PC-3 (cell line): ENCODE measurements at regions not wholly inside any gene's neighbourhood (a gene's known extent, or its start where the extent isn't known, plus 50 kb on each side); places are given as distances from the start of the nearest gene placed in this dataset.

Experiments used
- ATAC-seq: fragments of 200-7000 bp; cut with Tn5 transposase; 2 replicates; pipeline ENCODE4 v1.9.1; 2020; ENCODE audit warnings: mild to moderate bottlenecking, moderate library complexity
- BruUV-seq: library from RNA; stranded (reverse); fragments of 400-500 nt; replicated peaks from 2 replicates; lab custom pipeline; 2021; lab: Mats Ljungman, UMichigan
- CTCF ChIA-PET: fragments of 300-600 bp; sonication (Branson Sonifier 250); formaldehyde crosslinking; loops from one replicate; lab custom pipeline; 2022; ENCODE audit warnings: antibody characterized with exemption; lab: Charles Lee
- POLR2A ChIA-PET: fragments of 300-600 bp; sonication (Branson Sonifier 250); formaldehyde crosslinking; loops from one replicate; lab custom pipeline; 2022; ENCODE audit warnings: antibody characterized with exemption; ENCODE audit not compliant: unreplicated experiment; lab: Charles Lee
- DNase-seq: peaks from one replicate; pipeline ENCODE4 v3.0.0-alpha.2; 2015
- H2AFZ ChIP-seq: fragments of 300-600 bp; sonication (generic); 2 replicates; pipeline ENCODE4 v1.6.0; 2016; ENCODE audit warnings: antibody characterized with exemption, low read length
- H3F3A ChIP-seq: fragments of 300-600 bp; sonication (generic); one replicate; pipeline ENCODE4 v1.6.0; 2017; ENCODE audit warnings: antibody characterized with exemption, low read length, control low read depth, mild to moderate bottlenecking; ENCODE audit not compliant: unreplicated experiment
- H3K27ac ChIP-seq: fragments of 300-600 bp; sonication (generic); 2 replicates; pipeline ENCODE4 v1.5.1; 2016; ENCODE audit warnings: mild to moderate bottlenecking, low read length
- H3K27me3 ChIP-seq: fragments of 300-600 bp; sonication (generic); 2 replicates; pipeline ENCODE4 v1.6.1; 2016; ENCODE audit warnings: low read length, mixed read lengths
- H3K36me3 ChIP-seq: fragments of 300-600 bp; sonication (generic); 2 replicates; pipeline ENCODE4 v1.6.1; 2016; ENCODE audit warnings: low read depth, mixed run types, low read length, mixed read lengths
- H3K4me1 ChIP-seq: fragments of 300-600 bp; sonication (generic); 2 replicates; pipeline ENCODE4 v1.5.1; 2016; ENCODE audit warnings: low read length; ENCODE audit not compliant: insufficient read depth
- H3K4me2 ChIP-seq: fragments of 300-600 bp; sonication (generic); 2 replicates; pipeline ENCODE4 v1.6.0; 2016; ENCODE audit warnings: low read length
- H3K4me3 ChIP-seq: fragments of 300-600 bp; sonication (generic); 2 replicates; pipeline ENCODE4 v1.5.1; 2016; ENCODE audit warnings: mild to moderate bottlenecking, low read length, mixed read lengths
- H3K79me2 ChIP-seq: fragments of 300-600 bp; sonication (generic); 2 replicates; pipeline ENCODE4 v1.6.1; 2017; ENCODE audit warnings: low read length, mixed read lengths
- H3K9ac ChIP-seq: fragments of 300-600 bp; sonication (generic); 2 replicates; pipeline ENCODE4 v1.6.0; 2016; ENCODE audit warnings: mild to moderate bottlenecking, low read length
- H3K9me2 ChIP-seq: fragments of 300-600 bp; sonication (generic); replicated peaks from 2 replicates; pipeline ENCODE4 v1.6.1; 2016; ENCODE audit warnings: mixed run types, low read length, mixed read lengths
- H3K9me3 ChIP-seq: fragments of 300-600 bp; sonication (generic); 2 replicates; pipeline ENCODE4 v1.6.1; 2016; ENCODE audit warnings: low read length, mixed read lengths
- H4K20me1 ChIP-seq: fragments of 300-600 bp; sonication (generic); 2 replicates; pipeline ENCODE4 v1.6.1; 2016; ENCODE audit warnings: low read length, mixed read lengths
- EZH2 ChIP-seq: fragments of 300-600 bp; sonication (generic); IDR thresholded peaks from one replicate; pipeline ENCODE4 v1.6.1; 2017; ENCODE audit warnings: antibody characterized with exemption, mild to moderate bottlenecking, low read length; ENCODE audit not compliant: unreplicated experiment
- EZH2phosphoT487 ChIP-seq: fragments of 300-600 bp; sonication (generic); IDR thresholded peaks from 2 replicates; pipeline ENCODE4 v1.6.1; 2018; ENCODE audit warnings: mild to moderate bottlenecking, antibody characterized with exemption, low read length, borderline replicate concordance
- intact Hi-C: fragments of 100-400 bp; cut with micrococcal nuclease; formaldehyde crosslinking; loops from 2 replicates; pipeline ENCODE4 v1.9.0; 2023
- TF ChIP-seq, protein P1 (sequence below): fragments of 300-600 bp; sonication (generic); conservative IDR thresholded peaks from 2 replicates; pipeline ENCODE4 v1.5.1; 2017; ENCODE audit warnings: antibody characterized with exemption, low read depth, mild to moderate bottlenecking, low read length

DNA sequence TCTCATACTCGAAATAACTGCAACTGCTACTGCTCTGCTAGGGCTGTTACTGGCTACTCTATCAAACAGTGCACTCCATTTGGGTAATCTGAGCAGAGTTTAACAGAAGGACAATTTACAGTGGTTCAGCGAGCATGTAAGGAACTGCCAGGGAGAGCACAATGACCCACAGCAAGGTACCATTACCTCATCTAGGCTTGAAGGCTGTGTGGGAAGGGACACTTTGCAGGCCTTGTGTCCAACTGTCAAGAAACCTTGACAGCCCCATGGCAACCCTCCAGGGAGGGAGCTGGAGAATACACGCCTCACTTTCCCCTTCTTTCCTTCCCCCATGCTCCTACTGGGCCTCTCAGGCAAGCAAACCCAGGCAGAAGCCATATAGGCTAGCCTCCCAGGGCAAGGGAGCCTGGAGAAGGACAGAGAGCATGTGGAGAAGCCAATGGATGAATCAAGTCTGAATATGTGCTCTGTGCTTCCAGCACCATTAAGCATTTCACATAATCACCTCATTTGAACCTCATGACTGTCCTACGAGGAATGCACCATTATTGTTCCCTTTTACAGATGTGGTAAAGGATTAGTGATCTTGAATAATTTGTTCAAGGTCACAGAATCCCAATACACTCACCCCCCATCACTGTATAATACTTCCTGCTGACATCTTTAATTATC lies 49.9 kb upstream of the JAK2 start:
- no peaks in the 10 kb centered on the region for H3K9me3 ChIP-seq
- intact Hi-C loops, result no loop called here
- TF ChIP-seq EZH2phosphoT487, result no peak
- TF ChIP-seq, protein P1, sequence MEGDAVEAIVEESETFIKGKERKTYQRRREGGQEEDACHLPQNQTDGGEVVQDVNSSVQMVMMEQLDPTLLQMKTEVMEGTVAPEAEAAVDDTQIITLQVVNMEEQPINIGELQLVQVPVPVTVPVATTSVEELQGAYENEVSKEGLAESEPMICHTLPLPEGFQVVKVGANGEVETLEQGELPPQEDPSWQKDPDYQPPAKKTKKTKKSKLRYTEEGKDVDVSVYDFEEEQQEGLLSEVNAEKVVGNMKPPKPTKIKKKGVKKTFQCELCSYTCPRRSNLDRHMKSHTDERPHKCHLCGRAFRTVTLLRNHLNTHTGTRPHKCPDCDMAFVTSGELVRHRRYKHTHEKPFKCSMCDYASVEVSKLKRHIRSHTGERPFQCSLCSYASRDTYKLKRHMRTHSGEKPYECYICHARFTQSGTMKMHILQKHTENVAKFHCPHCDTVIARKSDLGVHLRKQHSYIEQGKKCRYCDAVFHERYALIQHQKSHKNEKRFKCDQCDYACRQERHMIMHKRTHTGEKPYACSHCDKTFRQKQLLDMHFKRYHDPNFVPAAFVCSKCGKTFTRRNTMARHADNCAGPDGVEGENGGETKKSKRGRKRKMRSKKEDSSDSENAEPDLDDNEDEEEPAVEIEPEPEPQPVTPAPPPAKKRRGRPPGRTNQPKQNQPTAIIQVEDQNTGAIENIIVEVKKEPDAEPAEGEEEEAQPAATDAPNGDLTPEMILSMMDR, result no peak
- TF ChIP-seq EZH2, result no peak
- H3K79me2 ChIP-seq, result no peaks in the 10 kb centered on the region
- BruUV-seq, result no TSS peak
- no peaks in the 10 kb centered on the region for H3K27me3 ChIP-seq
- H3K4me3 ChIP-seq, result no peak overlapping the region
- H3F3A ChIP-seq, result no peaks in the 10 kb centered on the region
- DNase-seq (no peak), ATAC-seq (no peak)
- H4K20me1 ChIP-seq, result no peaks in the 10 kb centered on the region
- H3K9me2 ChIP-seq, result no peaks in the 10 kb centered on the region
- ChIA-PET CTCF (no interaction called here), POLR2A (no interaction called here)
- no peaks in the 10 kb centered on the region for H3K36me3 ChIP-seq
- H2AFZ ChIP-seq, result no peak overlapping the region
- H3K4me2 ChIP-seq, result no peak overlapping the region
- no peak overlapping the region for H3K27ac ChIP-seq
- H3K4me1 ChIP-seq, result peaks cover 36% of the 10 kb centered on the region
- H3K9ac ChIP-seq, result no peak overlapping the region
